Lower leg skin (tissue), 4 donors: ENCODE measurements at regions not wholly inside any gene's neighbourhood (a gene's known extent, or its start where the extent isn't known, plus 50 kb on each side); places are given as distances from the start of the nearest gene placed in this dataset.

Experiments
- DNase-seq, 2 donors: peaks; one replicate each; pipeline ENCODE4 v3.0.0-alpha.2; 2019; ENCODE audit warnings: low spot score in 2 of 2
- H3K4me3 ChIP-seq: fragments of 200-600 bp; sonication (generic); 2 replicates; pipeline ENCODE4 v1.5.1; 2017; ENCODE audit warnings: mild to moderate bottlenecking, low read depth; ENCODE audit not compliant: poor library complexity, severe bottlenecking
- POLR2A ChIP-seq, 2 donors: fragments of 450-650 bp; IDR thresholded peaks; one replicate each; pipeline ENCODE4 v1.6.1; 2016 to 2017; ENCODE audit warnings: antibody characterized with exemption in 2 of 2, mild to moderate bottlenecking in 1 of 2, moderate library complexity in 1 of 2
- WGBS, 2 donors: methylation state at CpG; one replicate each; pipeline ENCODE4 v1.1.5; 2018; 5-methylcytosine and 5-hydroxymethylcytosine counted together
- intact Hi-C: fragments of 100-400 bp; cut with DNase I; formaldehyde crosslinking; loops from one replicate; pipeline ENCODE4 v1.15.0; 2023; ENCODE audit warnings: low total_unique reads
- TF ChIP-seq, protein P1 (sequence below), 3 donors: fragments of 450-650 bp; IDR thresholded peaks; one replicate each; pipeline ENCODE4 v1.5.1; 2016; ENCODE audit warnings: antibody characterized with exemption in 3 of 3, mild to moderate bottlenecking in 3 of 3, moderate library complexity in 2 of 3

- DNase-seq, result no peak
- TF ChIP-seq, protein P1, sequence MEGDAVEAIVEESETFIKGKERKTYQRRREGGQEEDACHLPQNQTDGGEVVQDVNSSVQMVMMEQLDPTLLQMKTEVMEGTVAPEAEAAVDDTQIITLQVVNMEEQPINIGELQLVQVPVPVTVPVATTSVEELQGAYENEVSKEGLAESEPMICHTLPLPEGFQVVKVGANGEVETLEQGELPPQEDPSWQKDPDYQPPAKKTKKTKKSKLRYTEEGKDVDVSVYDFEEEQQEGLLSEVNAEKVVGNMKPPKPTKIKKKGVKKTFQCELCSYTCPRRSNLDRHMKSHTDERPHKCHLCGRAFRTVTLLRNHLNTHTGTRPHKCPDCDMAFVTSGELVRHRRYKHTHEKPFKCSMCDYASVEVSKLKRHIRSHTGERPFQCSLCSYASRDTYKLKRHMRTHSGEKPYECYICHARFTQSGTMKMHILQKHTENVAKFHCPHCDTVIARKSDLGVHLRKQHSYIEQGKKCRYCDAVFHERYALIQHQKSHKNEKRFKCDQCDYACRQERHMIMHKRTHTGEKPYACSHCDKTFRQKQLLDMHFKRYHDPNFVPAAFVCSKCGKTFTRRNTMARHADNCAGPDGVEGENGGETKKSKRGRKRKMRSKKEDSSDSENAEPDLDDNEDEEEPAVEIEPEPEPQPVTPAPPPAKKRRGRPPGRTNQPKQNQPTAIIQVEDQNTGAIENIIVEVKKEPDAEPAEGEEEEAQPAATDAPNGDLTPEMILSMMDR (IDR thresholded peaks at IDR 0.05), result no peak
- no peak for TF ChIP-seq POLR2A (IDR thresholded peaks at IDR 0.05)
- H3K4me3 ChIP-seq, result no peak overlapping the region
- 73 to 81% methylated on average over 2 of the region's 2 CpGs for WGBS, 2 donors
- intact Hi-C loops, result no loop called here
Measured at GRCh38 chr7:19973581-19973980, 200.2 kb upstream of the TMEM196 start.

- WGBS, 2 donors, result 80 to 88% methylated on average over 1 of the region's 1 CpG
- DNase-seq, result no peak
- no peak overlapping the region for H3K4me3 ChIP-seq
- no peak for TF ChIP-seq POLR2A (IDR thresholded peaks at IDR 0.05)
- TF ChIP-seq, protein P1 (IDR thresholded peaks at IDR 0.05), result no peak
- intact Hi-C loops, result no loop called here
Measured at GRCh38 chr7:19972876-19973275, 199.5 kb upstream of the TMEM196 start.

DNA sequence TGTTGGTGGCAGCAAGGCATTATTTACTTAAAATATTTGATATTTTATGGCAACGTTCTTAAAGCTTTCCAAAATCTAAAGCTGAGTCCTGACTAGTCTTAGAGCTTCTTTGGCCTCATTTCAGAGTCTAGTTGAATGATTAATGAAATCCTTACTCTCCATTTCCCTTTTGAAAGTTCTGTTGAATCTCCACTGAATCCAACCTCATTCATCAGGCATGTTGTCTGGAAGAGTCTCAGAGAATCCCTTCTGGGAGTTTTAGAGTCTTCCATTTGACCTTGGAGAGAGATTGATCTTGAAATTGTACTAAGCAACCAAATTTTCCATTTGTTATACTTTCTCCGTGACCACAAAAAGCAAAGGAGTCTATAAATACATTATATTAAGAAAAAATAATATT is 198.5 kb upstream of the TMEM196 start:
- intact Hi-C loops, result no loop called here
- WGBS, 2 donors, result 72 to 76% methylated on average over 2 of the region's 2 CpGs
- no peak for DNase-seq

GRCh38 chr7:19970514-19970913 is 197.1 kb upstream of the TMEM196 start:
- DNase-seq, result no peak
- TF ChIP-seq, protein P1 (IDR thresholded peaks at IDR 0.05), result no peak
- TF ChIP-seq POLR2A (IDR thresholded peaks at IDR 0.05), result no peak
- H3K4me3 ChIP-seq, result no peak overlapping the region
- intact Hi-C loops, result no loop called here

More for the DNA sequence above, 198.5 kb upstream of the TMEM196 start:
- H3K4me3 ChIP-seq, result no peak overlapping the region
- TF ChIP-seq POLR2A (IDR thresholded peaks at IDR 0.05), result no peak
- TF ChIP-seq, protein P1 (IDR thresholded peaks at IDR 0.05), result no peak

DNA sequence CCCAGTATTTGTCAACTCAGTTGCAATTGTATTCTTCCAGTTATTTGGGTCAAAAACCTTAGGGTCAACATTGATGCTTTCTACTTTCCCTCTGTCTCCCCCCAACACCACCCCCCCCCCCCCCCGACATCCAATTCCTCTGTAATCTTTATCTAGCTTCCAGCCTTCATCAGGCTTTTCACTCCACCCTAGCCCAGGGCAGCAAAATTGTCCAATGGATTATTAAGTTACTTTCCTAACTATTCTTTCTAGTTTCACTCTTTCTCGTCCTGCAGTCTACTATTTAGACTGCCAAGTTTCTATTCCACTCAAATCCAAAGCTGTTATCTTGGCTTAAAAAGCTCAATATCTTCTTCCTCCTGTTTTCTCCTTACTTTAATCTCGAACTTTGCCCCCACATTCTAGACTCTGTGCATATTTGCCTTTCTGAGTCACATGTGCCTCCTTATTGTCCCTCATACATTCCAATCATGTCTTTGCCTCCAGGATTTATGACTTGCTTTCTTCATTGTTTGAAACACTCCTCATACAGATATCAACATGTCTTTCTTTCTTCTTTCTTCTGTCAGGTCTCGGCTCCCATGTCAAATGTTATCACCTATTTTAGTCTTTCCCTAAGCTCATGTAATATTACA is 196.6 kb upstream of the TMEM196 start:
- TF ChIP-seq, protein P1 (IDR thresholded peaks at IDR 0.05), result no peak
- no peak for TF ChIP-seq POLR2A (IDR thresholded peaks at IDR 0.05)
- no peak overlapping the region for H3K4me3 ChIP-seq
- intact Hi-C loops, result no loop called here
- no peak for DNase-seq
- 32 to 35% methylated on average over 4 of the region's 4 CpGs for WGBS, 2 donors

DNA sequence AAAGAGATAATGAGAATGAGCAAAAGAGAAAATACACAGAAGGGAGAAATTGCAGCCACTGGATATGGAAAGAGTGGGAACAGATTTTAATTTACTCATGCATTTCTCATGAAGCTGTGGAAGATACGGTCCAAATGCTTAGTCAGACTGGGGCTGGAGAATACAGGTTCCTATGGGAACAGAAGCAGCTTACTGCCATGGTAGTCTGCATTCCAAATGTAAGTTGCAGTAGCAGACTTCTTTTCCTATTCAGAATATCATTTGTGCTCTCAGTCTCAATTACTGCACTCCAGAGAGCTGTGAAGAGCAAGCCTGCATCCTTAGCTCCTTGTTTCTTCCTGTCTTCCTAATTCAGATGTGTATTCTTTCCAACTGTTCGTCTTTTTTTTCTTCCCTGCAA is 190.8 kb upstream of the TMEM196 start:
- no peak overlapping the region for H3K4me3 ChIP-seq
- WGBS, 2 donors, result 54 to 58% methylated on average over 2 of the region's 2 CpGs
- no peak for DNase-seq
- intact Hi-C loops, result no loop called here
- TF ChIP-seq, protein P1 (IDR thresholded peaks at IDR 0.05), result no peak
- TF ChIP-seq POLR2A (IDR thresholded peaks at IDR 0.05), result no peak
